SK-N-MC (cell line): ENCODE measurements at regions not wholly inside any gene's neighbourhood (a gene's known extent, or its start where the extent isn't known, plus 50 kb on each side); places are given as distances from the start of the nearest gene placed in this dataset.

Source experiments
- EZH2 ChIP-seq: fragments of 200-600 bp; sonication (generic); IDR thresholded peaks from one replicate; pipeline ENCODE4 v1.6.1; 2017; ENCODE audit warnings: antibody characterized with exemption
- POLR2AphosphoS5 ChIP-seq: IDR thresholded peaks from 2 replicates; pipeline ENCODE4 v1.6.1; 2012; ENCODE audit warnings: mild to moderate bottlenecking, low read depth, low read length, borderline replicate concordance

DNA sequence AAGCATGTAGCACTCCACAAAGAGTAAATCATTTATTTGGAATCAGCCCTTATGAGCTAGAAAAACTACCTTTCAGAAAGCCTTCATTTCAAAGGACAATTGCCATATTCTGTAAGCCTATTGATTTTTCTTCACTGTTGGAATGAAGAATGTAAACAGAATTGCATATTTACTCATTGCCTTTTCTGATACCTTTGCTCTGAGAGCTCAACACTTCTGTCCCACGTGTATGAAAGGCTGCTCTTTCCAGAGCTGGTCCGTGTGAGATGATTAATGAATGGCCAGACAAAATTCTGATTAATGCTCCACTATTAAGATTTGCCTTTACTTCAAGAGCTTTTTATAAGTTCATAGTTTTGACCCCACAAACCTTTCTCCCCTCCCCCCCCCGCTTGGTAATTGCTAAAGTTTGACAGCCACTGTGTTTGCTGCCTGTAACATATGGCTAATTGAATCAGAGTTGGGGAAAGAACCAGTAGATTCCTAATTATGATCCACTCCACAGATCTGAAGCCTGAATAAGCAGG lies 63.0 kb upstream of the PLEKHA5 start:
- no peak for TF ChIP-seq EZH2
- TF ChIP-seq POLR2AphosphoS5: no peak
